ENCODE measurements at regions not wholly inside any gene's neighbourhood (a gene's known extent, or its start where the extent isn't known, plus 50 kb on each side); places are given as distances from the start of the nearest gene placed in this dataset.
"Not testable (repeated sequence)": the region's sequence is repeated elsewhere in the genome, so short reads cannot be mapped to it uniquely, and the experiment has no call there.

DNA sequence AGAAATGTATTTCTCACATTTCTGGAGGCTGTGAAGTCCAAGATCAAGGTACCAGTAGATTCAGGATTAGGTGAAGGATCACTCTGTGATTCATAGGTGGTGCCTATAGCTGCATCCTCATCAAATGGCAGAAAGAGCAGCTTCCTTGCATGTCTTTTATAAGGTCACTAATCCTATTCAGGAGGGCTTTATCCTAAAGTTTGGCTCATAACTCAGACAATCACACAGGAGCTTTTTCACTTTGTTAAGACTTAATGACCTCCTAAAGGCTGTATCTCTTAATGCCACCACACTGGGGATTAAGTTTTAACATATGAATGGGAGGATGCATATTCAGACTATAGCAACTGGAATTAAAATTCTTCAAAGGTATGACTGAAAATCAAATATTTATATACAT lies 861.1 kb downstream of the DACH1 start:
- no peak for DNase-seq
- CTCF ChIA-PET, result no interaction called here
- no peak overlapping the region for H3K4me3 Mint-ChIP-seq
- no peaks in the 10 kb centered on the region for H3K27me3 Mint-ChIP-seq
- H3K36me3 Mint-ChIP-seq, result no peaks in the 10 kb centered on the region
- no peaks in the 10 kb centered on the region for H3K4me1 Mint-ChIP-seq
- H3K27ac Mint-ChIP-seq, result no peak overlapping the region
- no peaks in the 10 kb centered on the region for H3K9me3 Mint-ChIP-seq

DNA sequence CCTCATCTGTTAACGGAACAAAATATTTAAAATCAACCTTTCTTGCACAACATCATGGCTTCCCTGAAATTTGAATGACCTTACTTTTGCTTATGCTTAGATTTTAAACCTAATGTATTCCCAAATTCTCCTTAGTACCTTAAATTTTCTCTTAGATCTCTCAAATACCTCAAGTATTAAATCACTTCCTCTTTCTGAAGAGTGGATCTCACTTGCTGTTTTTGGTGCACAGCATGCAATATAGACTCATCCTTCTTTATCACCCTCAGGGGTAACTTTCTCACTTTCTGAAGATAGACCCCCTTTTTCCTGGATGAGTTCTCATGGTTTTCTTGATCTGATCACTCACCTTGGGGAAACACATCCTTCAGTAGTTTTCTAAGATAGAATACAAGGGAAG lies 871.7 kb downstream of the DACH1 start:
- Mint-ChIP-seq H3K9me3 (no peaks in the 10 kb centered on the region), H3K4me1 (no peaks in the 10 kb centered on the region), H3K27ac (no peak overlapping the region), H3K4me3 (no peak overlapping the region), H3K27me3 (no peaks in the 10 kb centered on the region), H3K36me3 (no peaks in the 10 kb centered on the region)
- DNase-seq, result no peak
- CTCF ChIA-PET, result no interaction called here

DNA sequence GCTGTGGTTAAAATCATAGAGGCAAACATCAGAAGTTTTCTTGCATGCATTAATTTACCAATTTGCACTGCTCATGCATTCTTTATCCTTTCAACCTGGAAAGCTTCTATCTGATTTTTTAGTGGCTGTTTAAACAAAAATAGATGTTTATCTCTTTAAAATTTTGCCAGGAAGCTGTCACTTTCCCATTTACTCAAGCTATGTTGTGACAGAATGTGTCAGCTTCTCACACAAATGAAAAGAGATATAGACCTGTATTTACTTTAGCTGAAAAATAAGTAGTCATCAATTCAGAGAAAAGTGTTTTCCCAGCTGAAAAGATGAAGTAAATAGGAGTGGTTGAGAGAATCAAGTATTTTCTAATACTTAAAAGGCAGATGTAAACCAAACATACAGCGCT lies 872.8 kb downstream of the DACH1 start:
- no peaks in the 10 kb centered on the region for H3K4me1 Mint-ChIP-seq
- no peak overlapping the region for H3K27ac Mint-ChIP-seq
- no peaks in the 10 kb centered on the region for H3K27me3 Mint-ChIP-seq
- H3K36me3 Mint-ChIP-seq, result no peaks in the 10 kb centered on the region
- no peak for DNase-seq
- H3K9me3 Mint-ChIP-seq, result no peaks in the 10 kb centered on the region
- CTCF ChIA-PET, result no interaction called here
- no peak overlapping the region for H3K4me3 Mint-ChIP-seq

DNA sequence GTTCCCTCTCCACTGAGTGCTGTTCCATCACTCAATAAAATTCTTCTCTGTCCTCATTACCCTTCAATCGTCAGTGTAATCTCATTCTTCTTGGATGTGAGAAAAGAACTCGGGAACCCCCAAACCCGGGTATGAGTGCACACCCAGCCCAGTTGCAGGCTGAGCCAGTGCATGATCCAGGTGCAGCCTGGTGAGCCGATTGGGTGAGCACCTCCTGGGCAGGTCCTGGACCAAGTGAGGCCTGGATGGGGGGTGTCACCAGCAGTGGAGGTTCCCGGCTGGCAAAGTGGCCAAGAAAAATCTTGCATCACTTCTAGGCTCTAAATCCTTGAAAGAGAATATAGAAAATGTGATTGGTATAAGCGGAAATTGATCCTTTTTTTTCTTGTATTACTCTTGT lies 878.8 kb upstream of the KLHL1 start:
- H3K4me1 Mint-ChIP-seq, result no peaks in the 10 kb centered on the region
- no peaks in the 10 kb centered on the region for H3K9me3 Mint-ChIP-seq
- CTCF ChIA-PET, result no interaction called here
- no peak for DNase-seq
- H3K4me3 Mint-ChIP-seq, result no peak overlapping the region
- H3K27ac Mint-ChIP-seq, result no peak overlapping the region
- H3K27me3 Mint-ChIP-seq, result no peaks in the 10 kb centered on the region
- H3K36me3 Mint-ChIP-seq, result no peaks in the 10 kb centered on the region

DNA sequence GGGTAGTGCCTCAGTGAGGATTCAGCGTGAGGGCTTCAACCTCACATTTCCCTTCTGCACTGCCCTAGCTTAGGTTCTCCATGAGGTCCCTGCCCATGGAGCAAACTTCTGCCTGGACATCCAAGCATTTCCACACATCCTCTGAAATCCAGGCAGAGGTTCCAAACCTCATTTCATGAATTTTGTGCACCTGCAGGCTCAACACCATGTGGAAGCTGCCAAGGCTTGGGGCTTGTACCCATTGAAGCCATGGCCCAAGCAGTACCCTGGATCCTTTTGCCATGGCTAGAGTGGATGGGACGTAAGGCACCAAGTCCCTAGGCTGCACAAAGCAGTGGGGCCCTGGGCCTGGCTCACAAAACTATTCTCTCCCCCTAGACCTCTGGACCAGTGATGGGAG lies 877.1 kb upstream of the KLHL1 start:
- no peaks in the 10 kb centered on the region for H3K9me3 Mint-ChIP-seq
- no peak for DNase-seq
- H3K4me1 Mint-ChIP-seq, result no peaks in the 10 kb centered on the region
- no peaks in the 10 kb centered on the region for H3K27me3 Mint-ChIP-seq
- H3K36me3 Mint-ChIP-seq, result no peaks in the 10 kb centered on the region
- no peak overlapping the region for H3K27ac Mint-ChIP-seq
- CTCF ChIA-PET, result no interaction called here
- no peak overlapping the region for H3K4me3 Mint-ChIP-seq

DNA sequence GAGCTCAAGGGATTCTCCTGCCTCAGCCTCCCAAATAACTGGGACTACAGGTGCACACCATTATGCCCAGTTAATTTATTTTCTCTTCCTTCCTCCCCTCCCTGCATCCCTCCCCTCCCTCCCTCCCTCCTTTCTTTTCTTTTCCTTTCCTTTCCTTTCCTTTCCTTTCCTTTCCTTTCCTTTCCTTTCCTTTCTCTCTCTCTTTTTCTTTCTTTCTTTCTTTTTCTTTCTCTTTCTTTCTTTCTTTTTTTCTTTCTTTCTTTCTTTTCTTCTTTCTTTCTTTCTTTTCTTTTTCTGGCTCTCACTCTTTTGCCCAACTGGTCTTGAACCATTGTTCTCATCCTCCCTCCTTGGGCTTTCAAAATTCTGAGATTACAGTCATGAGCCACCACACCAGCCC lies 873.0 kb upstream of the KLHL1 start:
- H3K27me3 Mint-ChIP-seq, H3K36me3 Mint-ChIP-seq, H3K27ac Mint-ChIP-seq, H3K9me3 Mint-ChIP-seq, DNase-seq, CTCF ChIA-PET, H3K4me3 Mint-ChIP-seq, H3K4me1 Mint-ChIP-seq: not testable (repeated sequence)

DNA sequence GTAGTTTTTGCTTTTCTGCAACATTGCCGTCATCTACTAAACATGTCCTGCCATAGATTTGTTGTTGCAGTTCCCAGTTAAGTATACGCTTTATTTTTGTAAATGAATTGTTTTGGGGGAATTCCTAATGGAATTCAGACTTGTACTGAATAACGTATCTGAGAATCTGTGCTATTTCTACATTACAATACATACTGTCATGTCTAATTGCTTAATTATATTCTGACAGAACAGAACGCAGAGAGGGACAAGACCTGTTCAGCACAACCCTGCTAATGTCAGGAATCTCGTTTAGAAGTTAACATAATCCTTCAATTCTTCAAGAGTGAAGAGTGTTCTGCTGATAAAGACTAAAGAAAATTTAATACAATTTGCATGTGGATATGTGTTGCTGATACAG lies 861.1 kb upstream of the KLHL1 start:
- H3K36me3 Mint-ChIP-seq, result no peaks in the 10 kb centered on the region
- H3K27me3 Mint-ChIP-seq, result no peaks in the 10 kb centered on the region
- H3K9me3 Mint-ChIP-seq, result no peaks in the 10 kb centered on the region
- CTCF ChIA-PET, result no interaction called here
- no peak overlapping the region for H3K4me3 Mint-ChIP-seq
- DNase-seq, result no peak
- no peaks in the 10 kb centered on the region for H3K4me1 Mint-ChIP-seq
- H3K27ac Mint-ChIP-seq, result no peak overlapping the region

DNA sequence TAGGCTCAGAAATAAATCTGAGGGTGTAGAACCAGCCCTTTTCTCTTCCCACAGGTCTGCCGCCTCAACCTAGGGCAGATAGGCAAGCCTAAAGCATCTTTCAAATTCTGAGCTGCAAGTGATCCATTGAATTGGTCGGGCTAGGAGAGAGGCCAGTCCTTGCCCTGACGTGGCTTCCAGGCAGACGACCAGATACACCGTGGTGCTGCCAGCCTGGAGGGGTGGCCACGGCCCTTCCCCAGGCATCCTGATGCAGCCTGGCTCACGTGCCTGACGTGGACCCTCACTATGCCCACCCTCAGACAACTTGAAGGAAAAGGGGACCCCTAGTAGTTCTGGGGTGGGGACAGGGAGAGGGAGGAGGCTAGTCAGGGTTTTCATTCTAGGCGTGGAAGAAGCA lies 859.3 kb upstream of the KLHL1 start:
- no peak overlapping the region for H3K4me3 Mint-ChIP-seq
- CTCF ChIA-PET, result no interaction called here
- no peaks in the 10 kb centered on the region for H3K4me1 Mint-ChIP-seq
- H3K9me3 Mint-ChIP-seq, result no peaks in the 10 kb centered on the region
- no peaks in the 10 kb centered on the region for H3K27me3 Mint-ChIP-seq
- H3K36me3 Mint-ChIP-seq, result no peaks in the 10 kb centered on the region
- H3K27ac Mint-ChIP-seq, result no peak overlapping the region
- DNase-seq, result no peak

DNA sequence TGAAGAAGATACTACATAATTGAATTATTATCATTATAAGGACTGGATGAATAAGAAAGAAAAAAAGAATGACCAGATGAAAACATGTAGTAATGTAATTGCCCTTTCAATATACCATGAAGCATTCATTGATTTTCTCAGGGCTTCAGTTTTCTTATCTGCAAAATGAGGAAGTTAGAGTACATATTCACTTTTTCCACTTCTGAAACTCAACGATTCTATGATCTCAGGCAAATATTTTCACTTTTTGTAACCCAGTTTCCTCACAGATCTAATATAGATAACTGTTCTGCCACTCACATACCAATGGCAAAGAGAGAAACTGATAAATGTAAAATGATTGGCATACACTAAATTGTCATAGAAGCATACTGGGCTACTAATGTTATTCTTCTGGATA lies 856.6 kb upstream of the KLHL1 start:
- H3K9me3 Mint-ChIP-seq, result no peaks in the 10 kb centered on the region
- no peak overlapping the region for H3K27ac Mint-ChIP-seq
- H3K4me3 Mint-ChIP-seq, result no peak overlapping the region
- H3K4me1 Mint-ChIP-seq, result no peaks in the 10 kb centered on the region
- no peaks in the 10 kb centered on the region for H3K27me3 Mint-ChIP-seq
- H3K36me3 Mint-ChIP-seq, result no peaks in the 10 kb centered on the region
- DNase-seq, result no peak
- CTCF ChIA-PET, result no interaction called here

DNA sequence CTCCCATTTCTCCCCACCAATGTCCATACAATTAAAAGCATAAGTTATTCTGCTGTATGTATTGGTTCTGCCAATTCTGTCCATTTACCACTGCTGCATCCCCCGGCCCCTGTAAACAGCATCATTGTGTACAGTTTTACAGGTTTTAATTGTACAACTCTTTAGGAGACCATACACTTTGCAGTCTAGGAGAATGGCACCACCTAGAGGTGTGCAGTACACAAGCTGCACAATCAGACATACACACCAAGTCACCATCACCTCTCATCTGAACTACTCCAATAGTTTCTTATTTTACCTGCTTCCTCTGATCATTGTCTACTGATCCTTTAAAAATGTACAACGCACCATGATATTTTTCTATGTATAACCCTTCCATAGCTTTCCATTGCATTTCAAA lies 855.9 kb upstream of the KLHL1 start:
- no peak overlapping the region for H3K27ac Mint-ChIP-seq
- DNase-seq, result no peak
- no peaks in the 10 kb centered on the region for H3K9me3 Mint-ChIP-seq
- H3K27me3 Mint-ChIP-seq, result no peaks in the 10 kb centered on the region
- no peaks in the 10 kb centered on the region for H3K4me1 Mint-ChIP-seq
- no peaks in the 10 kb centered on the region for H3K36me3 Mint-ChIP-seq
- CTCF ChIA-PET, result no interaction called here
- no peak overlapping the region for H3K4me3 Mint-ChIP-seq

DNA sequence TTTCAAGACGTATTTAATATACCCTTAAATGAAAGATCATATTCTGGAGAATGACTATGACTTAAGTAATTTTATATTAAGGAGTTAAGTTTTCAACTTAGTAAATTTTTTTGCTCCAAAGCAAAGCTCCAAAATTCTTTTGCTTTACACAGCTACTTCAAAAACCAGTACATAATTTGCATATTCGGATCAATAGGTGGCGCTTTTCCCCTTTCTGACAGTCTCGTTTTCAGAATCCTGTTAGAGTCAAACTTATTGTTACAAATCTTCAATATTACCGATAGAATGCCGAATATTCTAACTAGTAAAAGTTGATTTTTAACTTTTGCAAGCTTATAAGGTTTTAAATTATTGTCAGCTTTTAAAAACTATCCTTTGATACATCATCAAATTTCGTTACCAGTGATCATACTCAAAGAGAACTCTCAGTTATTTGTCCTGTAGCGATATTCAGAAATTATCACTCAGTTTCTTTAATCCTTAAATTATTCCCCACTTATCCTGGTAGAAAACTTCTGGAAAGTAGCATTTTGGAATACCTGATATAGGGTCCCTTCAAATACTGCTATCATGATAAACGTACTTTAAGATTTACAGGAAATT lies 852.7 kb upstream of the KLHL1 start:
- CTCF ChIA-PET, result interaction anchor here (0.7 to 1.2 kb wide), 6 partner anchors 9 to 1606 kb away, joined by 3 to 4 read pairs (median 3); no protein-coding TSS in a partner anchor

DNA sequence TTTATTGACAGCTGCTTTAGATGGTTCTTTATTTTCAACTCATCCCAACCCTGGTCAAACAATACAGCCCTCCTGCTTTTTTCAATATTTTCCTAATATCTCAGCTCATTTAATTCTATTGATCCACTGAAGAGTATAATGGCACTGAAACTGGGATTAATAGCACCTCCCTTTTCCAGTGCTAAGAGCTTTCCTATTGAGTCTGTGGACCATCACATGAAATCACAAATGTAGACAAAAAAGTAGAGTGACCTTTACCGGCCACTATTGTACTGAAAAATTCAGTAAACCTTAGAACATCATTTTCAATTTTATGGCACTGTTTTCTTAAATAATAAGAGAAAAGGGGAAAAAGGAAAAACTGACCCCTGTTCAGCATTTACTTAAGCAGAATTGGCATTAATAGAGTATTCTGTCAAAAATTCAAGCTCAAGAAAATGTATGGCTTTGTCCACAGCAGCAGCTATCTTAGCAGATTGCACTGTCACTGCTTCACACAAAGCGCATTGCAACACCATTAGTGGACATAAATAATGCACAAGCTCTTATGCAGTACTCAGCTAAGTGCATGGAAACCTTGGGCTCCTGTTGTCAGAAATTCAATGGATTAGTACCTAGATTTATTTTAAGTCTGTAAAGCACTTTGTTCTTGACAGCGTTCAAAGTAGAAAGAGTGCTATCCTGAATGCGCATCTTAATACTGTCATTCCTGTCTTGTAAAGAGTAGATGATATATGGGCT lies 851.0 kb upstream of the KLHL1 start:
- Mint-ChIP-seq H3K27me3 (no peaks in the 10 kb centered on the region), H3K27ac (no peak overlapping the region), H3K4me1 (no peaks in the 10 kb centered on the region), H3K9me3 (no peaks in the 10 kb centered on the region), H3K36me3 (no peaks in the 10 kb centered on the region), H3K4me3 (no peak overlapping the region)
- DNase-seq, result no peak
- CTCF ChIA-PET, result interaction anchor here (1.0 kb wide), 1 partner anchor 14 kb away, joined by 3 read pairs; no protein-coding TSS in a partner anchor

More for the DNA sequence above, 852.7 kb upstream of the KLHL1 start:
- H3K9me3 Mint-ChIP-seq, result no peaks in the 10 kb centered on the region
- H3K27me3 Mint-ChIP-seq, result no peaks in the 10 kb centered on the region
- H3K4me3 Mint-ChIP-seq, result no peak overlapping the region
- H3K27ac Mint-ChIP-seq, result no peak overlapping the region
- no peaks in the 10 kb centered on the region for H3K36me3 Mint-ChIP-seq
- DNase-seq, result no peak
- no peaks in the 10 kb centered on the region for H3K4me1 Mint-ChIP-seq

DNA sequence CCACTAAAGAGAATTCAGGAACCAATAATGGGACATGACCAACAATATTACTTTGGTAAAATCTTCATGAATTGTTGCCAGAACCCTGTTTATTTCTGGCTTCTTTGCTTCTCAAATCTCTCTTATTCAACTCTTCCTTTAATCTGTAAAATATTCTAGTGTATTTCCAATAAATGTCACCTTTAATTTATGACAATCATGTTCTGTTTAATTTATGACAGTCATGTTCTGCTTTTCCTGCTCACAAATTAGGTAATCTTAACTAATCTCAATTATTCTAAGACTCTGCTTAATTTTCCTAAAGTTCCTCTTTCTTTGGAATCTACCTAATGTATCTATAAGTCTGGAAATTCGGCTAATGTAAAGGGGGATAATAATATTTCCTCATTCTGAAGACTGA lies 847.6 kb upstream of the KLHL1 start:
- CTCF ChIA-PET, result no interaction called here
- Mint-ChIP-seq H3K4me3 (no peak overlapping the region), H3K27me3 (no peaks in the 10 kb centered on the region), H3K36me3 (no peaks in the 10 kb centered on the region), H3K27ac (no peak overlapping the region), H3K9me3 (no peaks in the 10 kb centered on the region), H3K4me1 (no peaks in the 10 kb centered on the region)
- no peak for DNase-seq

DNA sequence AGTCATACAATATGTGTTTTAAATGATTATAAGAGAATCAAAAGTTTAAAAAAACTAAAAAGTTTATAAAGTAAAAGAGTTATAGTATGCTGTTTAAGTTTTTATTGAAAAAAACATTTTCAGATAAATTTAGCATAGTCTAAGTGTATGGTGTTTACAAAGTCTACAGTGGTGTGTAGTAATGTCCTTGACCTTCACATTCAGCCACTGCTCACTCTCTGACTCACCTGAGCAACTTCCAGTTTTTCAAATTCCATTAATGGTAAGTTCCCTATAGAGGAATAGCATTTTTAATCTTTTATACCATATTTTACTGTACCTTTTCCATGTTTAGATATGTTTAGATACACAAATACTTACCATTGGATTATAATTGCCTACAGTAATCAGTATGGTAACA lies 842.4 kb upstream of the KLHL1 start:
- DNase-seq, result no peak
- no peaks in the 10 kb centered on the region for H3K36me3 Mint-ChIP-seq
- H3K27ac Mint-ChIP-seq, result no peak overlapping the region
- H3K4me1 Mint-ChIP-seq, result no peaks in the 10 kb centered on the region
- no peak overlapping the region for H3K4me3 Mint-ChIP-seq
- no peaks in the 10 kb centered on the region for H3K9me3 Mint-ChIP-seq
- H3K27me3 Mint-ChIP-seq, result no peaks in the 10 kb centered on the region
- CTCF ChIA-PET, result no interaction called here

DNA sequence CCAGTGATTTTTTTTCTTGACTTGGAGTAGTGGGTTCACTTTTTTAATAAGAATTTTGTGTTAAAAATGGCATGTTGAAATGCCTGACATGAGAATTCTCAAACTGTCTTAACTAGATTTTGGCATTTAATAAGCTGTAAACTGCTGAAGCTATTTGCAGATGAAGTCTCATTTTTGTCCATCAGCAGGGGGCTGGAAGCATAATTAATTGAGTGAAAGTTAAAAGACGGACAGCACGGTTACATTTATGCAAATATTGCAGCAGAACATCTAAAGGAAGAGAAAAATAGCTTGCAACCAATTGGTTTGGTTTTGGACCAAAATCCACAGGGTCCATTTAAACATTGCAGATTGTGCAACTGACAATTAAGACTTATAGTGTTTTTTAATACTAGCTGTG lies 837.3 kb upstream of the KLHL1 start:
- H3K27ac Mint-ChIP-seq, result no peak overlapping the region
- no peaks in the 10 kb centered on the region for H3K4me1 Mint-ChIP-seq
- CTCF ChIA-PET, result no interaction called here
- H3K4me3 Mint-ChIP-seq, result no peak overlapping the region
- H3K36me3 Mint-ChIP-seq, result no peaks in the 10 kb centered on the region
- H3K9me3 Mint-ChIP-seq, result no peaks in the 10 kb centered on the region
- no peaks in the 10 kb centered on the region for H3K27me3 Mint-ChIP-seq
- DNase-seq, result no peak
